Parathyroid adenoma (tissue), 2 donors: ENCODE measurements at regions not wholly inside any gene's neighbourhood (a gene's known extent, or its start where the extent isn't known, plus 50 kb on each side); places are given as distances from the start of the nearest gene placed in this dataset.

Experiments used
- H2AFZ ChIP-seq: fragments of 300-600 bp; sonication (generic); one replicate; pipeline ENCODE4 v1.7.0; 2017; ENCODE audit warnings: antibody characterized with exemption, mild to moderate bottlenecking
- H3K27ac ChIP-seq: fragments of 300-600 bp; sonication (generic); one replicate; pipeline ENCODE4 v1.7.0; 2017
- H3K27me3 ChIP-seq: fragments of 300-600 bp; sonication (generic); one replicate; pipeline ENCODE4 v1.7.0; 2017; ENCODE audit warnings: low read length; ENCODE audit not compliant: control insufficient read depth, insufficient read depth
- H3K36me3 ChIP-seq: fragments of 300-600 bp; sonication (generic); one replicate; pipeline ENCODE4 v1.7.0; 2017; ENCODE audit warnings: low read length; ENCODE audit not compliant: control insufficient read depth, insufficient read depth
- H3K4me1 ChIP-seq: fragments of 300-600 bp; sonication (generic); one replicate; pipeline ENCODE4 v1.7.0; 2017; ENCODE audit warnings: control low read depth
- H3K4me2 ChIP-seq: fragments of 300-600 bp; sonication (generic); one replicate; pipeline ENCODE4 v1.7.0; 2017; ENCODE audit warnings: low read length
- H3K4me3 ChIP-seq: fragments of 300-600 bp; sonication (generic); one replicate; pipeline ENCODE4 v1.7.0; 2017; ENCODE audit warnings: low read depth, low read length
- H3K79me2 ChIP-seq: fragments of 300-600 bp; sonication (generic); one replicate; pipeline ENCODE4 v1.7.0; 2017; ENCODE audit warnings: control low read depth
- H3K9ac ChIP-seq: fragments of 300-600 bp; sonication (generic); one replicate; pipeline ENCODE4 v1.7.0; 2017; ENCODE audit warnings: mild to moderate bottlenecking
- H3K9me3 ChIP-seq: fragments of 300-600 bp; sonication (generic); one replicate; pipeline ENCODE4 v1.7.0; 2017; ENCODE audit warnings: low read length; ENCODE audit not compliant: control insufficient read depth
- TF ChIP-seq, protein P1 (sequence below): fragments of 300-600 bp; sonication (generic); IDR thresholded peaks from one replicate; pipeline ENCODE4 v1.7.0; 2017; ENCODE audit warnings: antibody characterized with exemption, mild to moderate bottlenecking
- donor health status: primary hyperparathyroidism.

DNA sequence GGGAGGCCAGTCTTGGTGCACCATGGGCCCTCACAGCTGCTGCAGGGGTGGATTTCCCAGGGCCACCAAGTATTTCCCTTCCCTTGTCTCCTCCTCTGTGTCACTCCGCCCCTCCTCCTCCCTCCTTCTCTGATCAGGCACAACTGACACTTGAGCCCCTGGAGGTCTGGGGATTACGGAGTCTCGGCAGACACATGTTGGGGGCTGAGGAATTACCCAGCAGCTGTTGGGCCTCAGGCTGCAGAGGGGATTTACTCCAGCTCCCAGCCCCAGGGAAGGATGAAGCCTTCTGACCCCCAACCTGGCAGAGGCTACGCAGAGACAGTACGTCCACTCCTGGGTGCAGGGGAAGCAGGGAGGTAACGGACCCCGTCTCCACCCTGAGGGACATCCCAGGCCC is 420.5 kb upstream of the SULF2 start:
- Histone ChIP-seq H3K9me3 (no peaks in the 10 kb centered on the region), H3K79me2 (no peaks in the 10 kb centered on the region), H3K4me2 (no peak overlapping the region), H3K27ac (no peak overlapping the region), H3K9ac (no peak overlapping the region), H3K27me3 (no peaks in the 10 kb centered on the region), H3K4me3 (no peak overlapping the region), H3K36me3 (no peaks in the 10 kb centered on the region), H2AFZ (no peak overlapping the region), H3K4me1 (no peaks in the 10 kb centered on the region)
- TF ChIP-seq, protein P1, sequence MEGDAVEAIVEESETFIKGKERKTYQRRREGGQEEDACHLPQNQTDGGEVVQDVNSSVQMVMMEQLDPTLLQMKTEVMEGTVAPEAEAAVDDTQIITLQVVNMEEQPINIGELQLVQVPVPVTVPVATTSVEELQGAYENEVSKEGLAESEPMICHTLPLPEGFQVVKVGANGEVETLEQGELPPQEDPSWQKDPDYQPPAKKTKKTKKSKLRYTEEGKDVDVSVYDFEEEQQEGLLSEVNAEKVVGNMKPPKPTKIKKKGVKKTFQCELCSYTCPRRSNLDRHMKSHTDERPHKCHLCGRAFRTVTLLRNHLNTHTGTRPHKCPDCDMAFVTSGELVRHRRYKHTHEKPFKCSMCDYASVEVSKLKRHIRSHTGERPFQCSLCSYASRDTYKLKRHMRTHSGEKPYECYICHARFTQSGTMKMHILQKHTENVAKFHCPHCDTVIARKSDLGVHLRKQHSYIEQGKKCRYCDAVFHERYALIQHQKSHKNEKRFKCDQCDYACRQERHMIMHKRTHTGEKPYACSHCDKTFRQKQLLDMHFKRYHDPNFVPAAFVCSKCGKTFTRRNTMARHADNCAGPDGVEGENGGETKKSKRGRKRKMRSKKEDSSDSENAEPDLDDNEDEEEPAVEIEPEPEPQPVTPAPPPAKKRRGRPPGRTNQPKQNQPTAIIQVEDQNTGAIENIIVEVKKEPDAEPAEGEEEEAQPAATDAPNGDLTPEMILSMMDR, result no peak

DNA sequence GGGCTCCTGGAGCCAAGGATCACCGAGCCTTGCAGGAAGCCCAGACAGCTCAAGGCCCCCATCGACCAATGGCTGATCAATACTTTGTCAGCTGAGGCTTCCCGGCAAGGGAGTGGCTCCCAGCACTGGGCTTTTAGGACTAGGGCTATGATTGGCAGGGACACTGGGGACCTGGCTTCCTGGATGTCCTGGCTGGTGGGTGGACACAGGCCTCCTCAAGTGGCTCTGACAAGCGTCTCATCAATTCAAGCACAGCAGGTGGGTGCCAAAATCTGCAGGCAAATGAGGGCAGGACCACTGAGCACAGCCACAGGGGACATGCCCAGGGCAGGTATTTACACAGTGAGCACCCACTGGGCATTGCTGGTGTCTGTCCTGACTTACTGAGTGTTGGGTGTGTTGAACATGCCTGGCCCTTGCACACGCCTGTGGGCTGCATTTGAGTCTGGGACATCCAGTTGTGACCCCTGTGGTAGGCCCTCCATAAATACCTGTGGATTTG is 420.1 kb upstream of the SULF2 start:
- no peak overlapping the region for H3K4me3 ChIP-seq
- H3K27ac ChIP-seq, result no peak overlapping the region
- no peaks in the 10 kb centered on the region for H3K36me3 ChIP-seq
- no peaks in the 10 kb centered on the region for H3K79me2 ChIP-seq
- H3K4me1 ChIP-seq, result no peaks in the 10 kb centered on the region
- no peaks in the 10 kb centered on the region for H3K27me3 ChIP-seq
- no peak overlapping the region for H3K4me2 ChIP-seq
- no peak overlapping the region for H3K9ac ChIP-seq
- H3K9me3 ChIP-seq, result no peaks in the 10 kb centered on the region
- no peak overlapping the region for H2AFZ ChIP-seq
- TF ChIP-seq, protein P1, result no peak

DNA sequence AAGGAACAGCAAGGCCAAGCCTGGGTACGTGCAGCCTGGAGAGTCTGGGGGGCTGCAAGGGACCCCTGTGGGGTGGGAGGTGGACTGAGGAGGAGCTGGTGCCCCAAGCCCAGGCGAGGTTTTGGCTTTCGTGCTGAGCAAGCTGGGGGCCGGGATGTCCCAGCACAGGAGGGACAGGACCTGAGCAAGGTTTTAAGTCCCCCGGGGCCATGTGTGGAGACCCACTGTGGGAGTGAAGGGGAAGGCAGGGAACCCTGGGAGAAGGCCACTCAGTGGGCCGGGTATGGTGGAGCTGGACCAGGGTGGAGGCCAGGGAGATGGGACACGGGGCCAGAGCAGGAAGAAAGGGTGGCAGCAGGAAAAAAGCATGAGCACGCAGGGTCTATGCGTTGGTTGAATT is 419.2 kb upstream of the SULF2 start:
- no peak overlapping the region for H2AFZ ChIP-seq
- no peak overlapping the region for H3K9ac ChIP-seq
- H3K36me3 ChIP-seq, result no peaks in the 10 kb centered on the region
- H3K27ac ChIP-seq, result no peak overlapping the region
- TF ChIP-seq, protein P1, result no peak
- H3K4me2 ChIP-seq, result no peak overlapping the region
- H3K27me3 ChIP-seq, result no peaks in the 10 kb centered on the region
- H3K4me1 ChIP-seq, result no peaks in the 10 kb centered on the region
- no peaks in the 10 kb centered on the region for H3K9me3 ChIP-seq
- H3K79me2 ChIP-seq, result no peaks in the 10 kb centered on the region
- no peak overlapping the region for H3K4me3 ChIP-seq

DNA sequence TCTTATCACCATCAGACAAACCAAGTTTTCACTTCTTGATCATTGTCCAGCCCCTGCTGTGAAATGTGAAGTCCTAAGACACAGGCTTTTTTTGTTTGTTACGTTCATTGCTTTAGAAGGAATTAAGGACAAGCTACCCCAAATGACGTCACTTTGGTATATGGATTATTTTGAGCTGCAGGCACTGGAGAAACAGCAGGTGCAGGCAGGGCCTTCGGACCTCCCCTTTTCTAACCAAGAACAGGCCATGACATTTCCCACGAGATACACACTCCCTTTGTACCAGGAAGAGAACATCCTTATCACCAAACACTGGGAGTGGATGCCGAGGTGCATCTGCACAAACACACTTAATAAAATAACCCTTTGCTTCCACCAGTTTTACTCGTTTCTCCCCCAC is 418.0 kb upstream of the SULF2 start:
- Histone ChIP-seq H3K9me3 (no peaks in the 10 kb centered on the region), H3K4me2 (no peak overlapping the region), H3K4me3 (no peak overlapping the region), H3K4me1 (no peaks in the 10 kb centered on the region), H3K79me2 (no peaks in the 10 kb centered on the region), H2AFZ (no peak overlapping the region), H3K36me3 (no peaks in the 10 kb centered on the region), H3K9ac (no peak overlapping the region), H3K27me3 (no peaks in the 10 kb centered on the region), H3K27ac (no peak overlapping the region)
- TF ChIP-seq, protein P1, result no peak

DNA sequence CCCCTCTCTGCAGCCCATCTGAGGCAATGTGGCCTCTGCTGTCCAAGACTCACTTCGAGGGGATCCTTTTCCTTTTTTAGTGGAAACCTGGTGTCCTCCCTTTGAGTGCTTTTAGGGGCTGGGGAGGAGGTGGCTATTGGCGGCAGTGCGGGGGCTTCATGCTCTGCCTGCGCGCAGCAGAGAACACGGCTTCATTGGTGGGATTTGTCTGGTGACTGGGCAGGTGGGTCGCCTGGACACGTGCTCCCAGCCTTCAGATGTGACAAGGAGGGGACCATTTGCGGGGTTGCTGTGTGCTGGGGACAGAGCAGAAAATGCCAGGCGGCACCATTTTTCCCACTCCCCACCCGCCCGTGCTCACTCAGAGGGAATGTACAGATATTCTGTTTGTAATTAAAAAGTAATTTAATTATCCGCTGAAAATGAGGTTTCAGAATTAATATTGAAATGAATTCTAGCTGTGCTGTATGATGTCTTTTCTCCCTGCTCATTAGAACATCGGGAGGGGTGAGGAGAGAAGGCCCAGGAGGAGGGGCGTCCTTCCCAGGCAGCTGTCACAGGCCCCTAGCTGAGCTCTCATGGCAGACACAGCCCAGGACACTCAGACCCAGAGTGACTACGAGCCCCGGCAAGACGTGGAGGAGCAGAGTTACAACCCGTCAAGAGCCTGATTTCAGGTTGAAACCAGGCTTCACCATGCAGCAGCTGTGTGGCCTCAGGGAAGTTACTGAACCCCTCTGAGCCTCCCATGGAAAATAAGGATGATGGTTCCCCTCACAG is 417.2 kb upstream of the SULF2 start:
- no peak overlapping the region for H3K4me3 ChIP-seq
- no peaks in the 10 kb centered on the region for H3K4me1 ChIP-seq
- H3K4me2 ChIP-seq, result no peak overlapping the region
- H3K9me3 ChIP-seq, result no peaks in the 10 kb centered on the region
- TF ChIP-seq, protein P1, result no peak
- no peak overlapping the region for H3K27ac ChIP-seq
- H3K27me3 ChIP-seq, result no peaks in the 10 kb centered on the region
- no peak overlapping the region for H2AFZ ChIP-seq
- no peaks in the 10 kb centered on the region for H3K36me3 ChIP-seq
- H3K9ac ChIP-seq, result no peak overlapping the region
- H3K79me2 ChIP-seq, result no peaks in the 10 kb centered on the region
